LNCaP clone FGC (cell line): ENCODE measurements at regions not wholly inside any gene's neighbourhood (a gene's known extent, or its start where the extent isn't known, plus 50 kb on each side); places are given as distances from the start of the nearest gene placed in this dataset.
A peak's percentile ranks its signal among the peaks of the same experiment; 100 is the strongest.

ENCODE experiments used
- DNase-seq: peaks from one replicate; pipeline ENCODE4 v3.0.0-alpha.2; 2011; ENCODE audit warnings: low read depth
- H3K4me3 ChIP-seq: 2 replicates; pipeline ENCODE4 v1.5.1; 2011; ENCODE audit warnings: mild to moderate bottlenecking, low read depth, low read length, control low read depth
- CTCF ChIP-seq: IDR thresholded peaks from 2 replicates; pipeline ENCODE4 v1.5.1; 2012; ENCODE audit warnings: mild to moderate bottlenecking; ENCODE audit not compliant: control insufficient read depth, insufficient read depth; ENCODE audit errors: extremely low read depth

- TF ChIP-seq CTCF = no peak
- H3K4me3 ChIP-seq = no peak overlapping the region
- no peak for DNase-seq
These were observed 85.0 kb upstream of the SLC2A1 start for GRCh38 chr1:43043695-43044094.

- no peak overlapping the region for H3K4me3 ChIP-seq
- DNase-seq = no peak
- TF ChIP-seq CTCF = no peak
These were observed 84.2 kb upstream of the SLC2A1 start for GRCh38 chr1:43042773-43043457.

GRCh38 chr1:43042127-43042526 is 83.5 kb upstream of the SLC2A1 start:
- TF ChIP-seq CTCF = no peak
- H3K4me3 ChIP-seq = no peak overlapping the region
- DNase-seq = no peak

GRCh38 chr1:43041591-43041990 is 82.9 kb upstream of the SLC2A1 start:
- no peak for TF ChIP-seq CTCF
- H3K4me3 ChIP-seq = no peak overlapping the region
- DNase-seq = no peak

- peak; percentile 91 for DNase-seq
- no peak overlapping the region for H3K4me3 ChIP-seq
- TF ChIP-seq CTCF = no peak
These were observed 80.8 kb upstream of the SLC2A1 start for GRCh38 chr1:43039228-43040055.

GRCh38 chr1:43038232-43038935 is 79.7 kb upstream of the SLC2A1 start:
- TF ChIP-seq CTCF = no peak
- DNase-seq = no peak
- H3K4me3 ChIP-seq = no peak overlapping the region
